ENCODE measurements at regions not wholly inside any gene's neighbourhood (a gene's known extent, or its start where the extent isn't known, plus 50 kb on each side); places are given as distances from the start of the nearest gene placed in this dataset.

DNA sequence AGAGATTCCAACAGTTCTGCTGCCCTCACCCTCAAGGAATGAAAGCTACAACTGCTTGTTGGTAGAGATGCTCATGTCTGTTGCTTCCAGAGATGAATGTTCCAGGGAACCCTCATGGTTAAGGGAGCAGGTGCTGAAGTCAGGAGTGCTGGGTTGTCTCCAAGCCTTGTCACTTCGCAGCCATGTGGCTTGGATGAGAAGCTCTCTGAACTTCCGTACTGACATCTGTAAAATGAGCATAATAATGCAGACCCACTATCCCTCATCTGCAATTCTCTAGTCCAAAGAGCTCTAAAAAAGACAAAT, 133.3 kb upstream of the ADRA1B start:
- TF ChIP-seq POLR2AphosphoS5 (IDR thresholded peaks at IDR 0.05; ENCODE audit: low read depth) = no peak
- no peak for TF ChIP-seq GABPA (IDR thresholded peaks at IDR 0.05; ENCODE audit: low read depth)
